ENCODE measurements at regions not wholly inside any gene's neighbourhood (a gene's known extent, or its start where the extent isn't known, plus 50 kb on each side); places are given as distances from the start of the nearest gene placed in this dataset.

- no peak for TF ChIP-seq CTCF (IDR thresholded peaks at IDR 0.05; ENCODE audit: low read depth, low read length, missing control alignments)
- in situ Hi-C loops (cut with HindIII; ENCODE audit: low sequenced_read_pairs) = no loop called here
- no peak overlapping the region for H3K4me3 ChIP-seq (ENCODE audit: low read depth, low read length)
- DNase-seq (ENCODE audit: low read depth) = no peak
Measured at GRCh38 chr1:30648408-30649000, 74.9 kb downstream of the MATN1 start.

- H3K4me3 ChIP-seq (ENCODE audit: low read depth, low read length) = no peak overlapping the region
- TF ChIP-seq CTCF (IDR thresholded peaks at IDR 0.05; ENCODE audit: low read depth, low read length, missing control alignments) = no peak
- in situ Hi-C loops (cut with HindIII; ENCODE audit: low sequenced_read_pairs) = no loop called here
- DNase-seq (ENCODE audit: low read depth) = no peak
Measured at GRCh38 chr1:30645807-30646206, 77.6 kb downstream of the MATN1 start.

GRCh38 chr1:30642391-30643120 is 80.8 kb downstream of the MATN1 start:
- DNase-seq (ENCODE audit: low read depth) = no peak
- in situ Hi-C loops (cut with HindIII; ENCODE audit: low sequenced_read_pairs) = no loop called here
- no peak for TF ChIP-seq CTCF (IDR thresholded peaks at IDR 0.05; ENCODE audit: low read depth, low read length, missing control alignments)
- H3K4me3 ChIP-seq (ENCODE audit: low read depth, low read length) = no peak overlapping the region

GRCh38 chr1:30641572-30642353 is 81.6 kb downstream of the MATN1 start:
- in situ Hi-C loops (cut with HindIII; ENCODE audit: low sequenced_read_pairs) = no loop called here
- no peak for DNase-seq (ENCODE audit: low read depth)
- H3K4me3 ChIP-seq (ENCODE audit: low read depth, low read length) = no peak overlapping the region
- TF ChIP-seq CTCF (IDR thresholded peaks at IDR 0.05; ENCODE audit: low read depth, low read length, missing control alignments) = no peak

- in situ Hi-C loops (cut with HindIII; ENCODE audit: low sequenced_read_pairs) = no loop called here
- H3K4me3 ChIP-seq (ENCODE audit: low read depth, low read length) = no peak overlapping the region
- TF ChIP-seq CTCF (IDR thresholded peaks at IDR 0.05; ENCODE audit: low read depth, low read length, missing control alignments) = no peak
- DNase-seq (ENCODE audit: low read depth) = no peak
Measured at GRCh38 chr1:30639881-30640452, 83.4 kb downstream of the MATN1 start.

- TF ChIP-seq CTCF (IDR thresholded peaks at IDR 0.05; ENCODE audit: low read depth, low read length, missing control alignments) = no peak
- no peak for DNase-seq (ENCODE audit: low read depth)
- no peak overlapping the region for H3K4me3 ChIP-seq (ENCODE audit: low read depth, low read length)
- in situ Hi-C loops (cut with HindIII; ENCODE audit: low sequenced_read_pairs) = no loop called here
Measured at GRCh38 chr1:30638811-30639210, 84.6 kb downstream of the MATN1 start.
